GM12878 (cell line): ENCODE measurements at regions not wholly inside any gene's neighbourhood (a gene's known extent, or its start where the extent isn't known, plus 50 kb on each side); places are given as distances from the start of the nearest gene placed in this dataset.
A peak's percentile ranks its signal among the peaks of the same experiment; 100 is the strongest.

ENCODE experiments used
- ATF7 ChIP-seq: fragments of 450-650 bp; IDR thresholded peaks from 2 replicates; pipeline ENCODE4 v1.6.1; 2016; ENCODE audit warnings: low read depth, mild to moderate bottlenecking
- BMI1 ChIP-seq: fragments of 450-650 bp; IDR thresholded peaks from 2 replicates; pipeline ENCODE4 v1.6.1; 2016; ENCODE audit warnings: mild to moderate bottlenecking, moderate library complexity, borderline replicate concordance
- CHD4 ChIP-seq: fragments of 200-600 bp; sonication (generic); IDR thresholded peaks from 2 replicates; pipeline ENCODE4 v1.6.1; 2016; ENCODE audit warnings: mild to moderate bottlenecking
- HCFC1 ChIP-seq: fragments of 150-350 bp; IDR thresholded peaks from 2 replicates; pipeline ENCODE4 v1.6.1; 2014; ENCODE audit warnings: low read length
- MXI1 ChIP-seq: fragments of 150-350 bp; IDR thresholded peaks from 2 replicates; pipeline ENCODE4 v1.6.1; 2011; ENCODE audit warnings: low read depth, mild to moderate bottlenecking, inconsistent platforms, low read length, improper control_type of control experiment
- NBN ChIP-seq: fragments of 450-650 bp; IDR thresholded peaks from 2 replicates; pipeline ENCODE4 v1.6.1; 2016
- NFXL1 ChIP-seq: fragments of 450-650 bp; IDR thresholded peaks from 2 replicates; pipeline ENCODE4 v1.6.1; 2017; ENCODE audit warnings: antibody characterized with exemption, mild to moderate bottlenecking, borderline replicate concordance
- NR2C1 ChIP-seq: fragments of 450-650 bp; IDR thresholded peaks from 2 replicates; pipeline ENCODE4 v1.6.1; 2017; ENCODE audit warnings: antibody characterized with exemption, mild to moderate bottlenecking, moderate library complexity
- PAX5 ChIP-seq: IDR thresholded peaks from 2 replicates; pipeline ENCODE4 v1.6.1; 2011; ENCODE audit warnings: low read depth, low read length, borderline replicate concordance
- RFX5 ChIP-seq: IDR thresholded peaks from 2 replicates; pipeline ENCODE4 v1.6.1; 2011; ENCODE audit warnings: low read depth, low read length, improper control_type of control experiment
- SPI1 ChIP-seq: IDR thresholded peaks from 2 replicates; pipeline ENCODE4 v1.6.1; 2011; ENCODE audit warnings: low read depth, mild to moderate bottlenecking, low read length, moderate library complexity, borderline replicate concordance; ENCODE audit not compliant: insufficient read depth
- SRF ChIP-seq, 2 experiments: IDR thresholded peaks; 2 replicates each; pipeline ENCODE4 v1.6.1; 2011; ENCODE audit warnings: low read depth in 2 of 2, low read length in 2 of 2, mild to moderate bottlenecking in 1 of 2, moderate library complexity in 1 of 2
- ZSCAN29 ChIP-seq: fragments of 450-650 bp; IDR thresholded peaks from 2 replicates; pipeline ENCODE4 v1.6.1; 2017; ENCODE audit warnings: mild to moderate bottlenecking, moderate library complexity
- TF ChIP-seq, protein P1 (sequence below): fragments of 450-650 bp; conservative IDR thresholded peaks from 2 replicates; pipeline ENCODE4 v1.6.1; 2017; ENCODE audit warnings: mild to moderate bottlenecking, moderate library complexity
- TF ChIP-seq, protein P2 (sequence below): fragments of 450-650 bp; IDR thresholded peaks from 2 replicates; pipeline ENCODE4 v1.6.1; 2017; ENCODE audit warnings: borderline replicate concordance
- TF ChIP-seq, protein P3 (sequence below): fragments of 450-650 bp; IDR thresholded peaks from 2 replicates; pipeline ENCODE4 v1.6.1; 2016; ENCODE audit warnings: mild to moderate bottlenecking
- TF ChIP-seq, protein P4 (sequence below): fragments of 150-350 bp; IDR thresholded peaks from 2 replicates; pipeline ENCODE4 v1.6.1; 2014; ENCODE audit warnings: mild to moderate bottlenecking, low read depth, low read length
- TF ChIP-seq, protein P5 (sequence below): IDR thresholded peaks from 2 replicates; pipeline ENCODE4 v1.6.1; 2012; ENCODE audit warnings: mild to moderate bottlenecking, low read depth, low read length
- TF ChIP-seq, protein P6 (sequence below): fragments of 450-650 bp; IDR thresholded peaks from 2 replicates; pipeline ENCODE4 v1.6.1; 2014; ENCODE audit warnings: mild to moderate bottlenecking

DNA sequence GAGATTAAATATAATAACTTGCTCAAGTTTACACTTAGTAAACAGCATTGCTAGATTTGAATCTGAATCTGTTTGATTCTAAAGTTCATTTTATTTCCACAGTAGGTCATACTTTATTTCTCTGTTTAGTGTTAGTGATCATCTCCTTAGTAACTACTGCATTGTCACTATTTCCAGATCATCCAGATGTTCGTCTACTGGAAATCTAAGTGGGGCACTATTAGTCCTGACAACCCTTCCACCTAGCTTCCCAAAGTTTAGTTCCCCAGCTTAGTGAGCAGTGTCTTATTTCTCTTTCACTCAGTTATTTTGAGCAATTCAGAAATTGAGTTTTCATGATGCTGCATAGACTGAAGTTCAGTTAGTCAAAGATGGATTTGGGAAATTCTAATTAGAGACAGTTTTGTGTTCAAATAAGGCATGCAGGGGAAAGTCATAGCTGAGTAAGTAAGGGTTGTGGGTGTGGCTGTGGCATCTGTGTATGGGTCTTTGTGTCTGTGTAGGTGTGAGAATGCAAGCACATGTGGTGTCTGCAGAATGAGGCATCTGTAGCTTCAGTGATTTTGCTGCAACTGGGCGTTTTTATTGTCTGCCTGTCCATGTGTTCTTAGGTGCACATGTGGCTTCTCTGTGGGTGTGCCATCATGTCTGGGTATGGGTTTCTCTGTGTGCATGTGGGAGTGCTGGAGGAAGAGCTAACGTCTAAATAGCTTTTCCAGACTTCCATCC is 107.3 kb downstream of the NTMT2 start (continued):
- TF ChIP-seq, protein P1, sequence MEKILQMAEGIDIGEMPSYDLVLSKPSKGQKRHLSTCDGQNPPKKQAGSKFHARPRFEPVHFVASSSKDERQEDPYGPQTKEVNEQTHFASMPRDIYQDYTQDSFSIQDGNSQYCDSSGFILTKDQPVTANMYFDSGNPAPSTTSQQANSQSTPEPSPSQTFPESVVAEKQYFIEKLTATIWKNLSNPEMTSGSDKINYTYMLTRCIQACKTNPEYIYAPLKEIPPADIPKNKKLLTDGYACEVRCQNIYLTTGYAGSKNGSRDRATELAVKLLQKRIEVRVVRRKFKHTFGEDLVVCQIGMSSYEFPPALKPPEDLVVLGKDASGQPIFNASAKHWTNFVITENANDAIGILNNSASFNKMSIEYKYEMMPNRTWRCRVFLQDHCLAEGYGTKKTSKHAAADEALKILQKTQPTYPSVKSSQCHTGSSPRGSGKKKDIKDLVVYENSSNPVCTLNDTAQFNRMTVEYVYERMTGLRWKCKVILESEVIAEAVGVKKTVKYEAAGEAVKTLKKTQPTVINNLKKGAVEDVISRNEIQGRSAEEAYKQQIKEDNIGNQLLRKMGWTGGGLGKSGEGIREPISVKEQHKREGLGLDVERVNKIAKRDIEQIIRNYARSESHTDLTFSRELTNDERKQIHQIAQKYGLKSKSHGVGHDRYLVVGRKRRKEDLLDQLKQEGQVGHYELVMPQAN, result no peak
- TF ChIP-seq, protein P2, sequence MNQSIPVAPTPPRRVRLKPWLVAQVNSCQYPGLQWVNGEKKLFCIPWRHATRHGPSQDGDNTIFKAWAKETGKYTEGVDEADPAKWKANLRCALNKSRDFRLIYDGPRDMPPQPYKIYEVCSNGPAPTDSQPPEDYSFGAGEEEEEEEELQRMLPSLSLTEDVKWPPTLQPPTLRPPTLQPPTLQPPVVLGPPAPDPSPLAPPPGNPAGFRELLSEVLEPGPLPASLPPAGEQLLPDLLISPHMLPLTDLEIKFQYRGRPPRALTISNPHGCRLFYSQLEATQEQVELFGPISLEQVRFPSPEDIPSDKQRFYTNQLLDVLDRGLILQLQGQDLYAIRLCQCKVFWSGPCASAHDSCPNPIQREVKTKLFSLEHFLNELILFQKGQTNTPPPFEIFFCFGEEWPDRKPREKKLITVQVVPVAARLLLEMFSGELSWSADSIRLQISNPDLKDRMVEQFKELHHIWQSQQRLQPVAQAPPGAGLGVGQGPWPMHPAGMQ, result no peak
- TF ChIP-seq, protein P3, sequence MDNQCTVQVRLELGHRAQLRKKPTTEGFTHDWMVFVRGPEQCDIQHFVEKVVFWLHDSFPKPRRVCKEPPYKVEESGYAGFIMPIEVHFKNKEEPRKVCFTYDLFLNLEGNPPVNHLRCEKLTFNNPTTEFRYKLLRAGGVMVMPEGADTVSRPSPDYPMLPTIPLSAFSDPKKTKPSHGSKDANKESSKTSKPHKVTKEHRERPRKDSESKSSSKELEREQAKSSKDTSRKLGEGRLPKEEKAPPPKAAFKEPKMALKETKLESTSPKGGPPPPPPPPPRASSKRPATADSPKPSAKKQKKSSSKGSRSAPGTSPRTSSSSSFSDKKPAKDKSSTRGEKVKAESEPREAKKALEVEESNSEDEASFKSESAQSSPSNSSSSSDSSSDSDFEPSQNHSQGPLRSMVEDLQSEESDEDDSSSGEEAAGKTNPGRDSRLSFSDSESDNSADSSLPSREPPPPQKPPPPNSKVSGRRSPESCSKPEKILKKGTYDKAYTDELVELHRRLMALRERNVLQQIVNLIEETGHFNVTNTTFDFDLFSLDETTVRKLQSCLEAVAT, result no peak
- TF ChIP-seq HCFC1, result no peak
- TF ChIP-seq RFX5, result no peak
- TF ChIP-seq NBN, result peak; percentile 30; the same call in 1 of the 2 replicates
- TF ChIP-seq ATF7, result peak; percentile 34; the same call in 1 of the 2 replicates
- no peak for TF ChIP-seq PAX5
- TF ChIP-seq, protein P4, sequence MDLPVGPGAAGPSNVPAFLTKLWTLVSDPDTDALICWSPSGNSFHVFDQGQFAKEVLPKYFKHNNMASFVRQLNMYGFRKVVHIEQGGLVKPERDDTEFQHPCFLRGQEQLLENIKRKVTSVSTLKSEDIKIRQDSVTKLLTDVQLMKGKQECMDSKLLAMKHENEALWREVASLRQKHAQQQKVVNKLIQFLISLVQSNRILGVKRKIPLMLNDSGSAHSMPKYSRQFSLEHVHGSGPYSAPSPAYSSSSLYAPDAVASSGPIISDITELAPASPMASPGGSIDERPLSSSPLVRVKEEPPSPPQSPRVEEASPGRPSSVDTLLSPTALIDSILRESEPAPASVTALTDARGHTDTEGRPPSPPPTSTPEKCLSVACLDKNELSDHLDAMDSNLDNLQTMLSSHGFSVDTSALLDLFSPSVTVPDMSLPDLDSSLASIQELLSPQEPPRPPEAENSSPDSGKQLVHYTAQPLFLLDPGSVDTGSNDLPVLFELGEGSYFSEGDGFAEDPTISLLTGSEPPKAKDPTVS, result no peak
- TF ChIP-seq SPI1, result no peak
- TF ChIP-seq, protein P5, sequence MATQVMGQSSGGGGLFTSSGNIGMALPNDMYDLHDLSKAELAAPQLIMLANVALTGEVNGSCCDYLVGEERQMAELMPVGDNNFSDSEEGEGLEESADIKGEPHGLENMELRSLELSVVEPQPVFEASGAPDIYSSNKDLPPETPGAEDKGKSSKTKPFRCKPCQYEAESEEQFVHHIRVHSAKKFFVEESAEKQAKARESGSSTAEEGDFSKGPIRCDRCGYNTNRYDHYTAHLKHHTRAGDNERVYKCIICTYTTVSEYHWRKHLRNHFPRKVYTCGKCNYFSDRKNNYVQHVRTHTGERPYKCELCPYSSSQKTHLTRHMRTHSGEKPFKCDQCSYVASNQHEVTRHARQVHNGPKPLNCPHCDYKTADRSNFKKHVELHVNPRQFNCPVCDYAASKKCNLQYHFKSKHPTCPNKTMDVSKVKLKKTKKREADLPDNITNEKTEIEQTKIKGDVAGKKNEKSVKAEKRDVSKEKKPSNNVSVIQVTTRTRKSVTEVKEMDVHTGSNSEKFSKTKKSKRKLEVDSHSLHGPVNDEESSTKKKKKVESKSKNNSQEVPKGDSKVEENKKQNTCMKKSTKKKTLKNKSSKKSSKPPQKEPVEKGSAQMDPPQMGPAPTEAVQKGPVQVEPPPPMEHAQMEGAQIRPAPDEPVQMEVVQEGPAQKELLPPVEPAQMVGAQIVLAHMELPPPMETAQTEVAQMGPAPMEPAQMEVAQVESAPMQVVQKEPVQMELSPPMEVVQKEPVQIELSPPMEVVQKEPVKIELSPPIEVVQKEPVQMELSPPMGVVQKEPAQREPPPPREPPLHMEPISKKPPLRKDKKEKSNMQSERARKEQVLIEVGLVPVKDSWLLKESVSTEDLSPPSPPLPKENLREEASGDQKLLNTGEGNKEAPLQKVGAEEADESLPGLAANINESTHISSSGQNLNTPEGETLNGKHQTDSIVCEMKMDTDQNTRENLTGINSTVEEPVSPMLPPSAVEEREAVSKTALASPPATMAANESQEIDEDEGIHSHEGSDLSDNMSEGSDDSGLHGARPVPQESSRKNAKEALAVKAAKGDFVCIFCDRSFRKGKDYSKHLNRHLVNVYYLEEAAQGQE, result no peak
- TF ChIP-seq BMI1, result no peak
- TF ChIP-seq ZSCAN29, result no peak
- no peak for TF ChIP-seq CHD4
- TF ChIP-seq SRF (IDR thresholded peaks at IDR 0.05; ENCODE audit: low read depth in 2 of 2, low read length in 2 of 2), result no peak
- TF ChIP-seq NFXL1, result no peak
- 0 out of 2 replicates have a peak, but pooled peaks have one; percentile 26 for TF ChIP-seq MXI1
- TF ChIP-seq, protein P6, sequence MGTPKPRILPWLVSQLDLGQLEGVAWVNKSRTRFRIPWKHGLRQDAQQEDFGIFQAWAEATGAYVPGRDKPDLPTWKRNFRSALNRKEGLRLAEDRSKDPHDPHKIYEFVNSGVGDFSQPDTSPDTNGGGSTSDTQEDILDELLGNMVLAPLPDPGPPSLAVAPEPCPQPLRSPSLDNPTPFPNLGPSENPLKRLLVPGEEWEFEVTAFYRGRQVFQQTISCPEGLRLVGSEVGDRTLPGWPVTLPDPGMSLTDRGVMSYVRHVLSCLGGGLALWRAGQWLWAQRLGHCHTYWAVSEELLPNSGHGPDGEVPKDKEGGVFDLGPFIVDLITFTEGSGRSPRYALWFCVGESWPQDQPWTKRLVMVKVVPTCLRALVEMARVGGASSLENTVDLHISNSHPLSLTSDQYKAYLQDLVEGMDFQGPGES, result no peak
- no peak for TF ChIP-seq NR2C1
